ENCODE measurements at regions not wholly inside any gene's neighbourhood (a gene's known extent, or its start where the extent isn't known, plus 50 kb on each side); places are given as distances from the start of the nearest gene placed in this dataset.

DNA sequence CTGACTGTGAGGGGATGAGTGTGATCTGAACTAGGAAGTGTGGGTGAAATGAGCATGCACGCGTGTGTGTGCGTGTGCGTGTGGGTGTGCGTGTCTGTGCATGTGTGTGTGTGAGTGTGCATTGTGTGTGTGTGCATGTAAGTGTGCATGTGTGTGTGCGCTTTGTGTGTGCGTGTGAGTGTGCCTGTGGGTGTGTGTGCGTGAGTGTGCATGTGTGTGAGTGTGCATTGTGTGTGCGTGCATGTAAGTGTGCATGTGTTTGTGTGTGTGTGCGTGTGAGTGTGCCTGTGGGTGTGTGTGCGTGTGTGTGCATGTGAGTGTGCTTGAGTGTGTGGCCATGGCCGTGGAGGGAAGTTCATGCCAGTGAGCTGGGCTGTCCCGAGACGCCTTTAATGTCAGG is 76.3 kb downstream of the RTP5 start:
- no peak overlapping the region for H3K4me3 ChIP-seq
- ATAC-seq (no peak), DNase-seq (ENCODE audit: low read depth in 1 of 2, low spot score in 1 of 2) (no peak), FAIRE-seq (no peak)
- ChIA-PET POLR2A (no interaction called here), CTCF (no interaction called here)
- no peaks in the 10 kb centered on the region for H3K9me3 ChIP-seq
- TF ChIP-seq CHD2 (IDR thresholded peaks at IDR 0.05; ENCODE audit: low read length, partially characterized antibody): no peak
- no peak for TF ChIP-seq MAFK (IDR thresholded peaks at IDR 0.05; ENCODE audit: partially characterized antibody)
- no peak for TF ChIP-seq NPAS2 (CRISPR knock-in tag; IDR thresholded peaks at IDR 0.05; ENCODE audit: borderline replicate concordance)
- TF ChIP-seq MYC (IDR thresholded peaks at IDR 0.05; ENCODE audit: borderline replicate concordance, low read length): no peak
- no peak for TF ChIP-seq TFCP2L1 (CRISPR knock-in tag; IDR thresholded peaks at IDR 0.05)
- TF ChIP-seq PHF8 (IDR thresholded peaks at IDR 0.05; ENCODE audit: borderline replicate concordance, low read depth): no peak
- no peak overlapping the region for H3K4me2 ChIP-seq
- no peak overlapping the region for H3K27ac ChIP-seq
- 77% methylated on average over 14 of the region's 14 CpGs for WGBS (ENCODE audit: missing lambda C conversion rate)
- no peaks in the 10 kb centered on the region for H3K4me1 ChIP-seq

DNA sequence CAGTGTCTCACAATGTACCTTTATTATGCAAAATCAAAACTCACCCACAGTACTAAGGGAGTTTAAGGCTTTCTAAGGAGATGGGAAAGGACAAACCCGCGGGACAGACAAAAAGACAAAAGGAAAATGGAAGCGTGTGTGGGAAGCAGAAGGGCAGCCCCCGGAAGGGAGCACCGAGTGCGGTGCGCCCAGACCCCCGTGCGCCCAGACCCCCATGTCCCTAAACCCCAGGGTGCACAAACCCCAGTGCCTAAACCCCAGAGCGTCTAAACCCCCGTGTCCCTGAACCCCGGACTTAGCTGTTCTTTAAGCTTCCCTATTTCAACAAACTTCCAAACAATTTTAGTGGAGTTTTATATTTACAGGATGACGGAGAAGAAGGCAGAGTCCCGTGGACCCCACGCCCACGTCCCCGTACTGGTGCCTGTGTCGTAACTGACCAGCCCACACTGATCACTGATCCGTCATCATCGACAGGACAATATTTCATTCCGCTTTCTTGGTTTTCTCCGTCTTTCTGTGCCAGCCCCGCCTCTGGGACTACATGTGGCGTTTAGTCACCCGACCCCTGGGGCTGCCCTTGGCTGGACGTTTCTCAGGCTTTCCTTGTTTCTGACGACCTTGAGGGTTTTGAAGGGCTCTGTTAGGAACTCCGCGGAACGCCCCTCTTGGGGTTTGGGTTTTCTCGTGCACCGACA is 76.9 kb downstream of the RTP5 start:
- ChIA-PET POLR2A (no interaction called here), CTCF (no interaction called here)
- Histone ChIP-seq H3K4me2 (no peak overlapping the region), H3K4me3 (no peak overlapping the region), H3K4me1 (no peaks in the 10 kb centered on the region), H3K27ac (no peak overlapping the region), H3K9me3 (no peaks in the 10 kb centered on the region)
- ATAC-seq: no peak
- WGBS (ENCODE audit: missing lambda C conversion rate): 44% methylated on average over 28 of the region's 32 CpGs
- TF ChIP-seq, protein P1, sequence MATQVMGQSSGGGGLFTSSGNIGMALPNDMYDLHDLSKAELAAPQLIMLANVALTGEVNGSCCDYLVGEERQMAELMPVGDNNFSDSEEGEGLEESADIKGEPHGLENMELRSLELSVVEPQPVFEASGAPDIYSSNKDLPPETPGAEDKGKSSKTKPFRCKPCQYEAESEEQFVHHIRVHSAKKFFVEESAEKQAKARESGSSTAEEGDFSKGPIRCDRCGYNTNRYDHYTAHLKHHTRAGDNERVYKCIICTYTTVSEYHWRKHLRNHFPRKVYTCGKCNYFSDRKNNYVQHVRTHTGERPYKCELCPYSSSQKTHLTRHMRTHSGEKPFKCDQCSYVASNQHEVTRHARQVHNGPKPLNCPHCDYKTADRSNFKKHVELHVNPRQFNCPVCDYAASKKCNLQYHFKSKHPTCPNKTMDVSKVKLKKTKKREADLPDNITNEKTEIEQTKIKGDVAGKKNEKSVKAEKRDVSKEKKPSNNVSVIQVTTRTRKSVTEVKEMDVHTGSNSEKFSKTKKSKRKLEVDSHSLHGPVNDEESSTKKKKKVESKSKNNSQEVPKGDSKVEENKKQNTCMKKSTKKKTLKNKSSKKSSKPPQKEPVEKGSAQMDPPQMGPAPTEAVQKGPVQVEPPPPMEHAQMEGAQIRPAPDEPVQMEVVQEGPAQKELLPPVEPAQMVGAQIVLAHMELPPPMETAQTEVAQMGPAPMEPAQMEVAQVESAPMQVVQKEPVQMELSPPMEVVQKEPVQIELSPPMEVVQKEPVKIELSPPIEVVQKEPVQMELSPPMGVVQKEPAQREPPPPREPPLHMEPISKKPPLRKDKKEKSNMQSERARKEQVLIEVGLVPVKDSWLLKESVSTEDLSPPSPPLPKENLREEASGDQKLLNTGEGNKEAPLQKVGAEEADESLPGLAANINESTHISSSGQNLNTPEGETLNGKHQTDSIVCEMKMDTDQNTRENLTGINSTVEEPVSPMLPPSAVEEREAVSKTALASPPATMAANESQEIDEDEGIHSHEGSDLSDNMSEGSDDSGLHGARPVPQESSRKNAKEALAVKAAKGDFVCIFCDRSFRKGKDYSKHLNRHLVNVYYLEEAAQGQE (IDR thresholded peaks at IDR 0.05): no peak
- TF ChIP-seq CEBPB (IDR thresholded peaks at IDR 0.05): no peak
- TF ChIP-seq BCL3 (IDR thresholded peaks at IDR 0.05): no peak
- TF ChIP-seq RFX5 (IDR thresholded peaks at IDR 0.05): no peak
- TF ChIP-seq SMC3 (IDR thresholded peaks at IDR 0.05): no peak
- no peak for TF ChIP-seq NR3C1 (IDR thresholded peaks at IDR 0.05)
- TF ChIP-seq RNF2 (IDR thresholded peaks at IDR 0.05; ENCODE audit: borderline replicate concordance, low read depth): no peak
- no peak for TF ChIP-seq RAD21 (conservative IDR thresholded peaks at IDR 0.05 in 1 of 2, IDR thresholded peaks at IDR 0.05 in 1 of 2)
- TF ChIP-seq, protein P2, sequence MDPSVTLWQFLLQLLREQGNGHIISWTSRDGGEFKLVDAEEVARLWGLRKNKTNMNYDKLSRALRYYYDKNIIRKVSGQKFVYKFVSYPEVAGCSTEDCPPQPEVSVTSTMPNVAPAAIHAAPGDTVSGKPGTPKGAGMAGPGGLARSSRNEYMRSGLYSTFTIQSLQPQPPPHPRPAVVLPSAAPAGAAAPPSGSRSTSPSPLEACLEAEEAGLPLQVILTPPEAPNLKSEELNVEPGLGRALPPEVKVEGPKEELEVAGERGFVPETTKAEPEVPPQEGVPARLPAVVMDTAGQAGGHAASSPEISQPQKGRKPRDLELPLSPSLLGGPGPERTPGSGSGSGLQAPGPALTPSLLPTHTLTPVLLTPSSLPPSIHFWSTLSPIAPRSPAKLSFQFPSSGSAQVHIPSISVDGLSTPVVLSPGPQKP (IDR thresholded peaks at IDR 0.05; ENCODE audit: low read depth, low read length): no peak
- TF ChIP-seq MAFK (IDR thresholded peaks at IDR 0.05; ENCODE audit: partially characterized antibody): no peak
- TF ChIP-seq HDAC2 (IDR thresholded peaks at IDR 0.05): no peak
- no peak for TF ChIP-seq CHD4 (IDR thresholded peaks at IDR 0.05; ENCODE audit: borderline replicate concordance)
- TF ChIP-seq HOXB13 (CRISPR knock-in tag; IDR thresholded peaks at IDR 0.05; ENCODE audit: low read depth): no peak
- TF ChIP-seq POLR2AphosphoS2 (conservative IDR thresholded peaks at IDR 0.05; ENCODE audit: low read length): no peak
- no peak for TF ChIP-seq USF2 (IDR thresholded peaks at IDR 0.05)
- TF ChIP-seq FOXS1 (CRISPR knock-in tag; IDR thresholded peaks at IDR 0.05): no peak
- no peak for TF ChIP-seq ZNF302 (CRISPR knock-in tag; IDR thresholded peaks at IDR 0.05)
- no peak for DNase-seq (ENCODE audit: low read depth in 1 of 2, low spot score in 1 of 2)
- no peak for FAIRE-seq

Measured in A549 (cell line).